ENCODE measurements at regions not wholly inside any gene's neighbourhood (a gene's known extent, or its start where the extent isn't known, plus 50 kb on each side); places are given as distances from the start of the nearest gene placed in this dataset.

GRCh38 chr3:72559385-72559784 is 288.9 kb downstream of the SHQ1 start:
- no peak for DNase-seq

GRCh38 chr3:72558001-72558400 is 290.2 kb downstream of the SHQ1 start:
- no peak for DNase-seq

GRCh38 chr3:72555714-72556113 is 292.5 kb downstream of the SHQ1 start:
- DNase-seq = no peak

- no peak for DNase-seq
These were observed 293.6 kb downstream of the SHQ1 start for GRCh38 chr3:72554689-72555088.

GRCh38 chr3:72553298-72553697 is 294.9 kb downstream of the SHQ1 start:
- DNase-seq = no peak

GRCh38 chr3:72550582-72551262 is 297.5 kb downstream of the SHQ1 start:
- no peak for DNase-seq

- DNase-seq = no peak
These were observed 298.3 kb downstream of the SHQ1 start for GRCh38 chr3:72549761-72550581.

- no peak for DNase-seq
These were observed 299.3 kb downstream of the SHQ1 start for GRCh38 chr3:72548981-72549380.

GRCh38 chr3:72548461-72548860 is 299.8 kb downstream of the SHQ1 start:
- no peak for DNase-seq

- no peak for DNase-seq
These were observed 301.1 kb downstream of the SHQ1 start for GRCh38 chr3:72547183-72547582.

GRCh38 chr3:72544239-72544638 is 304.0 kb downstream of the SHQ1 start:
- DNase-seq = no peak

GRCh38 chr3:72543246-72543645 is 305.0 kb downstream of the SHQ1 start:
- DNase-seq = no peak

- DNase-seq = no peak
These were observed 305.5 kb downstream of the SHQ1 start for GRCh38 chr3:72542781-72543180.

GRCh38 chr3:72539856-72540255 is 308.4 kb downstream of the SHQ1 start:
- DNase-seq = no peak

GRCh38 chr3:72538070-72538745 is 310.0 kb downstream of the SHQ1 start:
- DNase-seq = no peak

GRCh38 chr3:72537448-72537847 is 310.8 kb downstream of the SHQ1 start:
- no peak for DNase-seq

- no peak for DNase-seq
These were observed 311.4 kb downstream of the SHQ1 start for GRCh38 chr3:72536878-72537267.

- DNase-seq = no peak
These were observed 311.9 kb downstream of the SHQ1 start for GRCh38 chr3:72536206-72536877.

- DNase-seq = no peak
These were observed 312.5 kb downstream of the SHQ1 start for GRCh38 chr3:72535772-72536171.

GRCh38 chr3:72533591-72534473 is 314.4 kb downstream of the SHQ1 start:
- DNase-seq = no peak

- DNase-seq = no peak
These were observed 317.8 kb downstream of the SHQ1 start for GRCh38 chr3:72530426-72530825.

- DNase-seq = no peak
These were observed 319.2 kb downstream of the SHQ1 start for GRCh38 chr3:72529081-72529480.

Measured in left hindlimb (tissue), 1 donor.